ENCODE measurements at regions not wholly inside any gene's neighbourhood (a gene's known extent, or its start where the extent isn't known, plus 50 kb on each side); places are given as distances from the start of the nearest gene placed in this dataset.

DNA sequence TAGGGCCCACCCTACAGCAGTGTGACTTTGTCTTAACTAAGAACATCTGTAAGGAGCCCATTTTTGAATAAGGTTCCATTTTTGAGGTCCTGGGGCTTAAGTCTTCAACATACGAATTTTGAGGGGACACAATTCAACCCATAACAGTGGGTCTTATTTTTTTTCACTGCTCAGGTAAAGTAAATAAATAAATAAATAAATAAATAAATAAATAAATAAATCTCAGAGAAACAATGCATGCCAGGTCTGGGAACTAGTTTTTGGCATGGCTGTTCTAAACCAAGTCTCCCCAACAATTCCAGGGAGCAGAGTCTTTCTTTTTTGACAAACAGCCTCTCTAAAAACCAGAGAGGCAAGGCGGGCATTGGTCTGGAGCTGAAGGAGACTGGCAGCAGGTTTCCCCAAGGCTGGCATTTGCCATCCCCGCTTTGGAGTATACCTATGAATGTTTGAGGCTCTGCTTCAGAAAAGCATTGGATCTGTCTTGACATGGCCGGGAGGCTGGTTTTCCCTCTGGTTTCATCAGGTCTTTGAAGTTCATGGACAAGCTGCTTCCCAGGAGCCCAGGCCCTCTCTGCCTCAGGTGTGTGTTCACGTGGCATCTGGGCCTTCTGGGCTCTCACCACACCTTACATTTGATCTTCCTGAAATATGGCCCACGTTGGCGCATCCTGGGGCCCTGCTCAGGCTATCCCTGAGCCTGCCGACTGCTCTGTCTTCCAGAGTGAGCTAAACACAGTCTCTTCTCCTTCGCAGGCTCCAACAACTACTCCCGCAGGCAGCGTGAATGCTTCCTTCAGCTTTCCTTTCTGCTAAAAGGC is 545.2 kb downstream of the BCL11B start:
- TF ChIP-seq POLR2A (IDR thresholded peaks at IDR 0.05), result no peak
- TF ChIP-seq, protein P1, sequence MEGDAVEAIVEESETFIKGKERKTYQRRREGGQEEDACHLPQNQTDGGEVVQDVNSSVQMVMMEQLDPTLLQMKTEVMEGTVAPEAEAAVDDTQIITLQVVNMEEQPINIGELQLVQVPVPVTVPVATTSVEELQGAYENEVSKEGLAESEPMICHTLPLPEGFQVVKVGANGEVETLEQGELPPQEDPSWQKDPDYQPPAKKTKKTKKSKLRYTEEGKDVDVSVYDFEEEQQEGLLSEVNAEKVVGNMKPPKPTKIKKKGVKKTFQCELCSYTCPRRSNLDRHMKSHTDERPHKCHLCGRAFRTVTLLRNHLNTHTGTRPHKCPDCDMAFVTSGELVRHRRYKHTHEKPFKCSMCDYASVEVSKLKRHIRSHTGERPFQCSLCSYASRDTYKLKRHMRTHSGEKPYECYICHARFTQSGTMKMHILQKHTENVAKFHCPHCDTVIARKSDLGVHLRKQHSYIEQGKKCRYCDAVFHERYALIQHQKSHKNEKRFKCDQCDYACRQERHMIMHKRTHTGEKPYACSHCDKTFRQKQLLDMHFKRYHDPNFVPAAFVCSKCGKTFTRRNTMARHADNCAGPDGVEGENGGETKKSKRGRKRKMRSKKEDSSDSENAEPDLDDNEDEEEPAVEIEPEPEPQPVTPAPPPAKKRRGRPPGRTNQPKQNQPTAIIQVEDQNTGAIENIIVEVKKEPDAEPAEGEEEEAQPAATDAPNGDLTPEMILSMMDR (IDR thresholded peaks at IDR 0.05), result no peak
- no peak for TF ChIP-seq POLR2AphosphoS5 (IDR thresholded peaks at IDR 0.05)

Data from prostate gland (tissue), 2 donors.